HG02840 (cell line): ENCODE measurements at regions not wholly inside any gene's neighbourhood (a gene's known extent, or its start where the extent isn't known, plus 50 kb on each side); places are given as distances from the start of the nearest gene placed in this dataset.

Source experiments
- ATAC-seq: cut with Tn5 transposase; IDR thresholded peaks from one replicate; pipeline ENCODE4 v1.9.1; 2021; ENCODE audit warnings: mild to moderate bottlenecking, moderate library complexity, moderate number of reproducible peaks; ENCODE audit not compliant: unreplicated experiment, low FRiP score

GRCh38 chr1:168782559-168783116, 53.6 kb upstream of the DPT start:
- ATAC-seq = no peak

DNA sequence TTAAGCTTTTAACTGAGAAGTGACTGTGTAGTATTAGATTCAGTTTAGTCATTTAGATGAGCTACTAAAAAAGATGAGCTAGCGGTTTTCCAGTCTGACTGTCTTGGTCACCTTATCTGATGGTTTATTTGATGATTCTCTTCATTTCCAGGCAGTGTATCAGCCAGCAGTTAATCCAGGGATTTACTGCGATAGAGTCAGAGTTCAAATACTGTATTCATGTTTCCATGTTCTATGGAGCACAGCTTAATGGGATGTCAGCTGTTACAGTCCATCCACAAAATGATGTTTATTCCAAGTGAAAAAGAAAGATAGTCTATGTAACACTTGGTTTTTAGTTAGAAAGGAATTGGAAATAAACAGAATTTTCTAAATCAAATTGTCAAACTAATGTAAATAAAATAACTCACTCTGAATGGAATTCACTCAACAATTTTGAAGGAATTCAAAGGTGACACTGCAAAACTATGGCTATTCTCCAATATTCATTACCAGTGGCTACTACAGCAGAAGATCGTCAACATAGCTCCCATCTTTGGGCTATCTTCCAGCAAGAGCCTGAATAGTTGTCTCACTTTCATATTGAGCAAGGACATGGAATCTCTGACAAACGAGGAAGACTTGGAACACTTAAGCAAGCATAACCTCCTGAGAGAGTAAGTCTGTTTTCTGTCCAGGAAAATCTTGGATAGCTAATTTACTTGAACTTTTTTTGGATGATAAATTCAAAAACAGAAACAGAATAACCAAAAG, 54.6 kb upstream of the DPT start:
- no peak for ATAC-seq

DNA sequence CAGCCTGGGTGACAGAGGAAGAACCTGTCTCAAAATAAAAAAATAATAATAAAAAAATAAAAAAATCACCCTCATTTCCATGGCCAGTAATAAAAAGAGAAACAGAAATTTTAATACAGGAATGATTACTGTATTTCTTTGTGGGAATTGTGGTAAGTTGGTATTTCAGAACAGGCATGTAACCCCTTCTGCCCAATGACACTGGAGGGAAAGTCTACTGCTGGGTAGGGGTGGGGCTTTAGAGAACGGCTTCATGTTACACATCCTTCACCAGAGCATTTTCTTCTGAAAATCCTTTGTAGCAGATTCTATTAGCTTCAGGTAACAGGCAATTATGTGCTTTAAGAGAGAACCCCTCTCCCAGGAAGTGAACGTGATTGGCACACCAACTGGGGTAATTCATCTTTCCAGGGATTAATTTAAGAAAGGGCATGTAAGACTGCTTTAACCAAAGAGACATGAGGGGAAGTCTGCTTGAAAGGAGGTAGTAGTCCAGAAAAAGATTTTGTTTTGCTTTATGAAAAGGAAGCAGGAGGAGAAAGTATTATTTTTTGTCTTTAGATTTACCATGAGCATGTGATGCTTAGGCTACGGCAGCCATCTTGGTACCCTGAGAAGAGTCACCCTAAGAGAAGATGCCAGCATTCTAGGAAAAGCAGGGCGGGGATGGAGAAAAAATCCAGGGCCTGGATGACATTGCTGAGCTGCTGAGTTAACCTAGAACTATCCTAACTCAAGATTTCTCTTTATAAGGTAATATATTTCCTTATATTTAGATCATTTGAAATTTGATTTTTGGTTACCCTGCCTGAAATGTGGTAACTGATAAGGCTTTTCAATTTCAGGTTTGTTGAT, 57.7 kb upstream of the DPT start:
- no peak for ATAC-seq

- no peak for ATAC-seq
Measured at GRCh38 chr1:168788258-168788657, 59.3 kb upstream of the DPT start.

- no peak for ATAC-seq
Measured at GRCh38 chr1:168789501-168789900, 60.5 kb upstream of the DPT start.

DNA sequence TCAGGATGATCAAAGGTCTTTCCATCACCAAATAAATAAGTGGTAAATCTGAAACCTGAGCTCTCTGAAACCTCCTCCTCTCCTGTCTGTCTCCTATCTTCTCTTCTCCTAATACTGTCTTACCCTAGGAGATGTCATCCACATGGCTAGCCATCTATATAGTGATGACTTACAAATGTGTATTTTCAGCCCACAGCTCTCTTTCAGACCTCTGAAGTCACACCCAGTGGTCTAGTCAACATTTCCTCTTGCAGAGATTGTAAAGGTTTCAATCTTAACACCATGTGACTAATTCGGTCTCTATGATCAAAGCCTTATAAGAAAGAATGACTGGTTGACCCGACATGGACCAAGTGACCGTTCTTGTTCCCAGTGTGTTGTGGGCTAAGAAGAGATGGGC, 63.1 kb upstream of the DPT start:
- ATAC-seq = no peak

GRCh38 chr1:168792592-168793125, 63.7 kb upstream of the DPT start:
- ATAC-seq = no peak

DNA sequence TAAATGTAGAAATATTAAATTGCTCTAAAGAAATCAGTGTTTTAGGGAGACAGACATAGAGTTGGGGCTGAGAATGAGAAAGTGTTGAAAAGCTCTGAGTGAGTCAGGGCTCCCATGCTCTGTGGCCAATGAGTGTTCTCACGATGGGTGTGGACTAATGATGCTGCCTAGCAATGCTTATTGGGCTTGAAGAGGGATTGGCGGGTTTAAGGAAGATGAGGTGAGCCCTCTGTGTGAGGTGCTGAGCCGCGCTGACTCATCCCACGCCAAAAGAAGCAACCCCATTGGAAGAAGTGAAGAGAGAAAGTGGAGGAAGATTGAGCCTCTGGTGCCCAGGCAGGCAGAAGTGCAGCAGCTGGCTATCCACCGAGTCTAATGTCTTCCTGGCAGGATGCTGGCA, 65.1 kb upstream of the DPT start:
- no peak for ATAC-seq

DNA sequence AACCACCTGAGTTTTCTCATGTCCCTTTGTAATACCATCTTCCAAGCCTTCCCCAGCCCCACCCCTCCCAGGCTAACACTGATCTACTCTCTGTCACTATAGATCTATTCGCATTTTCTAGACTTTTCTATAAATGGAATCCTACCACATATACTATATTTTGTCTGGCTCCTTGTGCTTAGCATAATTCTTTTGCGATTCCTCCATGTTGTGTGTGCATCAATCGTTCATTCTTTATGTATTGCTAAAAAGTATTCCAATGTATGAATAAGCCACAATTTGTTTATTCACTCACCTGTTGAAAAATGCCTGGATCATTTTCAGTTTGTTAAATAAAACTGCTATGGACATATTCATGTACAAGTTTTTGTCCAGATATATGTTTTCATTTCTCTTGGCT, 66.7 kb upstream of the DPT start:
- ATAC-seq = no peak

GRCh38 chr1:168799927-168800605, 71.1 kb upstream of the DPT start:
- ATAC-seq = no peak

- ATAC-seq = no peak
Measured at GRCh38 chr1:168801032-168801745, 72.2 kb upstream of the DPT start.

- ATAC-seq = no peak
Measured at GRCh38 chr1:168803806-168804510, 75.0 kb upstream of the DPT start.

DNA sequence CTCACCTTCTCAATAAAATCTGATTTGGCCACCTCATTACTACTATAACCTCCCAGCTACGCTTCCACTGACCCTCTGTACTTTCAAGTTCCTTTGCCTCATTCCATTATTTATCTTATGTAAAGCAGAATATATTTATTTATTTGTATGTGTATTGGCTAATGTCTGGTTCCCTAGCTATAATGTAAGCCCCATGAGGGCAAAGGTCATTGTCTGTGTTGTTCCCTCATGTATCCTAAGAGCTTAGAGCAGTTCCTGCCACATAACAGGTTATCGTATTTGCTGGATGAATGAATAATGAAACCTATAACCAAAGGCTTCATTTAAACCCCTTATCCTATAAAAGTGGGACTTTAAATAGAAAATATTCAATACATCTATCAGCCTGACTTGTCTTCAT, 77.9 kb upstream of the DPT start:
- ATAC-seq = no peak

- ATAC-seq = no peak
Measured at GRCh38 chr1:168811176-168811575, 82.2 kb upstream of the DPT start.

- no peak for ATAC-seq
Measured at GRCh38 chr1:168819668-168820067, 90.7 kb upstream of the DPT start.

GRCh38 chr1:168821434-168821833, 92.4 kb upstream of the DPT start:
- ATAC-seq = no peak

DNA sequence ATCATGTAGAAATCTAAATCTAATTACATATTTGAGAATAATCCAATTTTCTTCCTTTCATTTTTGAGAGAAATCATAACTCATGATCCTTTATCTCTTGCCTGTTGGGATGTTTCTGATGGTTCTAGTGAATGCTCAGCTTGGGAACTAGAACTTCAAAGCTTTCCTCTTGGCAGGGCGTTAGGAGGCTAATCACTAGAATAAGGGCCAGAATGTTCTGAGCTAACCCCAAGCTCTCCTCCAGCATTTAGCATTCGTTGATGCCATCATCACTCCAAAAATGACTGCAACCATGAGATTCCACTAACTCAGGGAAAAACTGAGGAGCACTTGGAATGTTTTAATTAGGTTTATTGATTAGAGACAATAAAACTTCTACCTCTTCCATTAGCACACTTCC, 93.9 kb upstream of the DPT start:
- no peak for ATAC-seq

- ATAC-seq = no peak
Measured at GRCh38 chr1:168823988-168824387, 95.0 kb upstream of the DPT start.

DNA sequence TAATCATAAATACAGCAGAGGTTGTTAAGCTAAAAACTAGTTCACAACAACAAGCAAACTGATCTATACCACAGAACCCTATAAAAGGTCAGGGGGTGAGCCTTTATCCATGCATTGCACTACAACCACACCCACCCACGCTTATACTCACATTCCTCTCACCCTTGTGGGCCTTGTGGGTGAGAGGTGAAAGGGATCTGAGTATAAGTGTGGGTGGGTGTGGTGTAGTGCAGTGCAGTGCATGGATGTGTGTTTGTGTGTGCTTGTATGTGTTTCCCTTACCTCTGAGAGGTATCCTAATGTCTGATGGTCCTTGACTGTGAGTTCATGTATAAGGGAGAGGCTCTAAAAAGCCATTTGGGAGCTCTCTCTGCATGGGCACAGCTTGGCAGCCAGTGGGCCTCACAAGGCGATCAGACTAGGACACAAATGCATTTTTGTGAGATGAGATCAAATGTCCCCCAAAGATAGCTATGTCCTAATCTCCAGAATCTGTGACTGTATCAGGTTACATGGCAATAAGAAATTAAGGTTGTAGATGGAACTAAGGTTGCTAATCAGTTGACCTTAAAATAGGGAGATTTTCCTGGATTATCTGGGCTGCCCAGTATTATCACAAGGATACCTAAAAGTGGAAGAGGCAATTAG, 95.5 kb upstream of the DPT start:
- ATAC-seq = no peak
